HepG2 (cell line): ENCODE measurements at regions not wholly inside any gene's neighbourhood (a gene's known extent, or its start where the extent isn't known, plus 50 kb on each side); places are given as distances from the start of the nearest gene placed in this dataset.

Source experiments
- ATAC-seq: fragments of 200-7000 bp; cut with Tn5 transposase; 3 replicates; pipeline ENCODE4 v1.9.1; 2020; ENCODE audit warnings: mild to moderate bottlenecking, moderate library complexity
- BruUV-seq: library from RNA; stranded (reverse); fragments of 400-500 nt; replicated peaks from 2 replicates; lab custom pipeline; 2021; lab: Mats Ljungman, UMichigan
- CTCF ChIA-PET: fragments of 300-600 bp; formaldehyde crosslinking; extraction: SDS; loops from one replicate; lab custom pipeline; 2021; ENCODE audit warnings: low total read pairs, inconsistent platforms, low intra/inter-chr PET ratio; lab: Yijun Ruan, JAX
- POLR2A ChIA-PET: fragments of 350-600 bp; sonication (Branson Sonifier 250); formaldehyde crosslinking; loops from one replicate; lab custom pipeline; 2020; ENCODE audit warnings: antibody characterized with exemption, inconsistent platforms; lab: Yijun Ruan, JAX
- DNase-seq: peaks from one replicate; pipeline ENCODE4 v3.0.0-alpha.2; 2015; ENCODE audit warnings: low spot score
- FAIRE-seq: peaks from 3 replicates; lab custom pipeline; 2011; peaks lifted over from hg19 to GRCh38; lab: Jason Lieb, UNC
- H2AFZ ChIP-seq: one replicate; pipeline ENCODE4 v1.6.1; 2011; ENCODE audit warnings: low read length, inconsistent platforms
- H3K27ac ChIP-seq: fragments of 300-600 bp; 3 replicates; pipeline ENCODE4 v1.8.0; 2011; ENCODE audit warnings: mixed run types, mild to moderate bottlenecking, mixed read lengths, low read length, inconsistent platforms; ENCODE audit not compliant: insufficient read depth; ENCODE audit errors: extremely low read length
- H3K27me3 ChIP-seq, 2 experiments: fragments of 200-600 bp in 1 of 2; 2 replicates in 1 of 2; 3 replicates in 1 of 2; pipeline versions ENCODE4 v1.6.0 to v1.8.0; 2011; ENCODE audit warnings: low read length in 2 of 2, mild to moderate bottlenecking in 2 of 2, moderate library complexity in 2 of 2, inconsistent platforms in 1 of 2; ENCODE audit not compliant: insufficient read depth in 2 of 2, control insufficient read depth in 1 of 2
- H3K36me3 ChIP-seq, 2 experiments: fragments of 200-600 bp in 1 of 2; replicated peaks in 1 of 2; 2 replicates in 1 of 2; 3 replicates in 1 of 2; pipeline versions ENCODE4 v1.5.1 to v1.8.0; 2011; ENCODE audit warnings: low read length in 2 of 2, inconsistent platforms in 1 of 2; ENCODE audit not compliant: insufficient read depth in 2 of 2, control insufficient read depth in 1 of 2
- H3K4me1 ChIP-seq: 2 replicates; pipeline ENCODE4 v1.5.1; 2012; ENCODE audit warnings: low read length, inconsistent platforms; ENCODE audit not compliant: insufficient read depth
- H3K4me2 ChIP-seq: 2 replicates; pipeline ENCODE4 v1.6.0; 2011; ENCODE audit warnings: low read depth, low read length, inconsistent platforms
- H3K4me3 ChIP-seq, 3 experiments: fragments of 200-600 bp in 1 of 3; sonication (generic), shearing (Covaris generic) in 1 of 3; replicated peaks in 1 of 3; 2 replicates each; pipeline ENCODE4 v1.5.1; 2011 to 2016; ENCODE audit warnings: low read length in 3 of 3, inconsistent platforms in 2 of 3, low read depth in 2 of 3, mild to moderate bottlenecking in 2 of 3, control low read depth in 1 of 3, mixed read lengths in 1 of 3; ENCODE audit not compliant: insufficient read depth in 1 of 3
- H3K79me2 ChIP-seq: one replicate; pipeline ENCODE4 v1.6.1; 2011; ENCODE audit warnings: low read length, inconsistent platforms; ENCODE audit not compliant: insufficient read depth
- H3K9ac ChIP-seq: 2 replicates; pipeline ENCODE4 v1.6.0; 2011; ENCODE audit warnings: mild to moderate bottlenecking, low read depth, low read length, inconsistent platforms; ENCODE audit not compliant: insufficient read depth
- H3K9me3 ChIP-seq: 2 replicates; pipeline ENCODE4 v1.5.1; 2012; ENCODE audit warnings: mild to moderate bottlenecking, low read length
- H4K20me1 ChIP-seq: 2 replicates; pipeline ENCODE4 v1.6.0; 2011; ENCODE audit warnings: inconsistent platforms, mild to moderate bottlenecking, low read length, moderate library complexity; ENCODE audit not compliant: insufficient read depth
- ARID2 ChIP-seq: sonication (generic); formaldehyde crosslinking; IDR thresholded peaks from 2 replicates; pipeline ENCODE4 v1.8.1; 2022; ENCODE audit warnings: mild to moderate bottlenecking, missing genetic modification reagents, borderline replicate concordance
- EP300 ChIP-seq, 3 experiments: sonication (generic) in 1 of 3; formaldehyde crosslinking in 1 of 3; IDR thresholded peaks; 2 replicates each; pipeline versions ENCODE4 v1.5.1 to v1.6.1; 2011 to 2020; ENCODE audit warnings: low read depth in 2 of 3, low read length in 2 of 3, borderline replicate concordance in 1 of 3, improper control_type of control experiment in 1 of 3, mild to moderate bottlenecking in 1 of 3, missing genetic modification reagents in 1 of 3, moderate library complexity in 1 of 3
- HOXA3 ChIP-seq: sonication (generic); formaldehyde crosslinking; IDR thresholded peaks from 2 replicates; pipeline ENCODE4 v1.5.0; 2020; ENCODE audit warnings: missing genetic modification reagents
- MTF2 ChIP-seq: sonication (generic); formaldehyde crosslinking; IDR thresholded peaks from 2 replicates; pipeline ENCODE4 v1.5.0; 2020; ENCODE audit warnings: missing genetic modification reagents, borderline replicate concordance
- POLR2G ChIP-seq: fragments of 200-400 bp; formaldehyde crosslinking; IDR thresholded peaks from 2 replicates; pipeline ENCODE4 v1.6.1; 2018; ENCODE audit warnings: mild to moderate bottlenecking, low read depth, low read length, moderate library complexity
- TFDP2 ChIP-seq: sonication (generic); formaldehyde crosslinking; IDR thresholded peaks from 2 replicates; pipeline ENCODE4 v1.4.0; 2020; ENCODE audit warnings: missing genetic modification reagents
- TMF1 ChIP-seq: sonication (generic); formaldehyde crosslinking; IDR thresholded peaks from 2 replicates; pipeline ENCODE4 v1.8.1; 2022; ENCODE audit warnings: low read depth, missing genetic modification reagents
- TRIM22 ChIP-seq: fragments of 450-650 bp; IDR thresholded peaks from 2 replicates; pipeline ENCODE4 v1.6.1; 2017
- YEATS4 ChIP-seq: sonication (generic); formaldehyde crosslinking; IDR thresholded peaks from 2 replicates; pipeline ENCODE4 v1.4.0; 2020; ENCODE audit warnings: missing genetic modification reagents, borderline replicate concordance
- ZBTB20 ChIP-seq: sonication (generic); formaldehyde crosslinking; IDR thresholded peaks from 2 replicates; pipeline ENCODE4 v1.8.1; 2023; ENCODE audit warnings: missing genetic modification reagents, low read depth, mild to moderate bottlenecking, borderline replicate concordance
- ZBTB34 ChIP-seq: sonication (generic); formaldehyde crosslinking; IDR thresholded peaks from 2 replicates; pipeline ENCODE4 v1.8.0; 2022; ENCODE audit warnings: mild to moderate bottlenecking, missing genetic modification reagents
- ZNF432 ChIP-seq: sonication (generic); formaldehyde crosslinking; IDR thresholded peaks from 2 replicates; pipeline ENCODE4 v1.5.0; 2020; ENCODE audit warnings: missing genetic modification reagents, mild to moderate bottlenecking, borderline replicate concordance
- ZNF550 ChIP-seq: sonication (generic); formaldehyde crosslinking; IDR thresholded peaks from 2 replicates; pipeline ENCODE4 v1.4.0; 2020; ENCODE audit warnings: mild to moderate bottlenecking, missing genetic modification reagents, borderline replicate concordance
- ZNF7 ChIP-seq: IDR thresholded peaks from 2 replicates; pipeline ENCODE4 v1.6.1; 2016; ENCODE audit warnings: missing biosample characterization, missing genetic modification reagents
- ZNF781 ChIP-seq: sonication (generic); formaldehyde crosslinking; IDR thresholded peaks from 2 replicates; pipeline ENCODE4 v1.5.1; 2020; ENCODE audit warnings: borderline replicate concordance, mild to moderate bottlenecking, missing genetic modification reagents; ENCODE audit errors: not compliant biosample characterization
- ZNF788 ChIP-seq: sonication (generic); formaldehyde crosslinking; IDR thresholded peaks from 2 replicates; pipeline ENCODE4 v1.5.0; 2020; ENCODE audit warnings: mild to moderate bottlenecking, missing genetic modification reagents, borderline replicate concordance
- ZNF83 ChIP-seq: sonication (generic); formaldehyde crosslinking; IDR thresholded peaks from 2 replicates; pipeline ENCODE4 v1.4.0; 2020; ENCODE audit warnings: missing genetic modification reagents, mild to moderate bottlenecking, borderline replicate concordance
- WGBS: methylation state at CpG from one replicate; pipeline ENCODE4 v1.1.6; 2017; ENCODE audit warnings: low lambda C conversion rate; 5-methylcytosine and 5-hydroxymethylcytosine counted together
- in situ Hi-C: cut with HindIII; loops from 2 replicates; pipeline ENCODE4 v1.10.0; 2017; ENCODE audit warnings: low pct_unique_long_range_greater_than_20kb; ENCODE audit not compliant: extremely low pct_ligation_motif_present
- intact Hi-C: fragments of 100-400 bp; cut with micrococcal nuclease; formaldehyde crosslinking; loops from one replicate; pipeline ENCODE4 v1.10.0; 2022; ENCODE audit not compliant: unreplicated experiment

- no peaks in the 10 kb centered on the region for H3K4me1 ChIP-seq
- H3K36me3 ChIP-seq, result no peaks in the 10 kb centered on the region
- no peaks in the 10 kb centered on the region for H3K79me2 ChIP-seq
- no peaks in the 10 kb centered on the region for H3K9me3 ChIP-seq
- ChIA-PET CTCF (no interaction called here), POLR2A (no interaction called here)
- TF ChIP-seq TFDP2 (no peak), ARID2 (CRISPR knock-in tag) (no peak), YEATS4 (no peak), ZNF550 (no peak), ZNF788 (no peak), MTF2 (no peak), ZNF781 (CRISPR knock-in tag) (no peak), ZBTB34 (CRISPR knock-in tag) (no peak), EP300 (IDR thresholded peaks at IDR 0.05; ENCODE audit: low read depth in 2 of 2, low read length in 2 of 2) (no peak), EP300 (CRISPR knock-in tag; IDR thresholded peaks at IDR 0.05; ENCODE audit: borderline replicate concordance) (no peak), TMF1 (CRISPR knock-in tag) (no peak), ZNF83 (CRISPR knock-in tag) (no peak), POLR2G (no peak), ZNF432 (no peak), ZNF7 (CRISPR knock-in tag) (no peak), TRIM22 (no peak), ZBTB20 (CRISPR knock-in tag) (no peak), HOXA3 (CRISPR knock-in tag) (no peak)
- FAIRE-seq (no peak), ATAC-seq (no peak), DNase-seq (no peak)
- H3K27me3 ChIP-seq, result no peaks in the 10 kb centered on the region
- no peak overlapping the region for H3K9ac ChIP-seq
- no peak overlapping the region for H3K27ac ChIP-seq
- in situ Hi-C loops, result no loop called here
- no peak overlapping the region for H3K4me2 ChIP-seq
- H4K20me1 ChIP-seq, result no peaks in the 10 kb centered on the region
- intact Hi-C loops, result no loop called here
- WGBS, result 0% methylated on average over 2 of the region's 2 CpGs
- no peak overlapping the region for H3K4me3 ChIP-seq
- H2AFZ ChIP-seq, result no peak overlapping the region
- BruUV-seq, result no TSS peak
These were observed 208.6 kb upstream of the SAMSN1 start for GRCh38 chr21:14754682-14755081.
